ENCODE measurements at regions not wholly inside any gene's neighbourhood (a gene's known extent, or its start where the extent isn't known, plus 50 kb on each side); places are given as distances from the start of the nearest gene placed in this dataset.

- no peak for TF ChIP-seq GLIS3 (CRISPR knock-in tag; IDR thresholded peaks at IDR 0.05)
- TF ChIP-seq ZFP30 (CRISPR knock-in tag; IDR thresholded peaks at IDR 0.05) = no peak
- TF ChIP-seq ZNF8 (CRISPR knock-in tag; IDR thresholded peaks at IDR 0.05) = no peak
- TF ChIP-seq ZNF565 (CRISPR knock-in tag; conservative IDR thresholded peaks at IDR 0.05; ENCODE audit: low read depth) = no peak
- TF ChIP-seq SNAI2 (CRISPR knock-in tag; IDR thresholded peaks at IDR 0.05) = no peak
- no peak for TF ChIP-seq RARB (CRISPR knock-in tag; IDR thresholded peaks at IDR 0.05)
- TF ChIP-seq ISL1 (CRISPR knock-in tag; IDR thresholded peaks at IDR 0.05) = no peak
Measured at GRCh38 chr2:57139179-57139578, 907.4 kb upstream of the VRK2 start.

Measured in SK-N-SH treated with all-trans-retinoic acid at 6 μM for 48 hours (cell line).